GM06990 (cell line): ENCODE measurements at regions not wholly inside any gene's neighbourhood (a gene's known extent, or its start where the extent isn't known, plus 50 kb on each side); places are given as distances from the start of the nearest gene placed in this dataset.

Experiments
- DNase-seq: peaks from one replicate; pipeline ENCODE4 v3.0.0-alpha.2; 2011; ENCODE audit not compliant: insufficient read length; ENCODE audit errors: extremely low read depth
- H3K27me3 ChIP-seq: replicated peaks from 2 replicates; pipeline ENCODE4 v1.6.0; 2011; ENCODE audit warnings: low read length; ENCODE audit not compliant: control insufficient read depth, insufficient read depth
- H3K36me3 ChIP-seq: 2 replicates; pipeline ENCODE4 v1.5.1; 2011; ENCODE audit warnings: low read length; ENCODE audit not compliant: control insufficient read depth, insufficient read depth
- H3K4me3 ChIP-seq: replicated peaks from 2 replicates; pipeline ENCODE4 v1.5.1; 2011; ENCODE audit warnings: low read depth, mild to moderate bottlenecking, control low read depth, low read length
- CTCF ChIP-seq: IDR thresholded peaks from 2 replicates; pipeline ENCODE4 v1.5.1; 2011; ENCODE audit warnings: low read length, control low read depth, mild to moderate bottlenecking, inconsistent platforms; ENCODE audit not compliant: insufficient read depth, poor library complexity, severe bottlenecking

GRCh38 chr15:46636206-46636605 lies 1001.4 kb downstream of the SQOR start:
- H3K36me3 ChIP-seq, result no peaks in the 10 kb centered on the region
- H3K27me3 ChIP-seq, result no peaks in the 10 kb centered on the region
- no peak for DNase-seq
- TF ChIP-seq CTCF, result no peak
- no peak overlapping the region for H3K4me3 ChIP-seq

- H3K36me3 ChIP-seq, result no peaks in the 10 kb centered on the region
- TF ChIP-seq CTCF, result no peak
- H3K27me3 ChIP-seq, result no peaks in the 10 kb centered on the region
- no peak for DNase-seq
- H3K4me3 ChIP-seq, result no peak overlapping the region
Measured at GRCh38 chr15:46644501-46645481, 1010.0 kb downstream of the SQOR start.

- no peak overlapping the region for H3K4me3 ChIP-seq
- no peaks in the 10 kb centered on the region for H3K36me3 ChIP-seq
- no peaks in the 10 kb centered on the region for H3K27me3 ChIP-seq
- no peak for DNase-seq
- TF ChIP-seq CTCF, result no peak
Measured at GRCh38 chr15:46646490-46646889, 1011.7 kb downstream of the SQOR start.

- no peaks in the 10 kb centered on the region for H3K36me3 ChIP-seq
- no peaks in the 10 kb centered on the region for H3K27me3 ChIP-seq
- DNase-seq, result no peak
- no peak for TF ChIP-seq CTCF
- H3K4me3 ChIP-seq, result no peak overlapping the region
Measured at GRCh38 chr15:46647046-46647445, 1012.2 kb downstream of the SQOR start.

- no peaks in the 10 kb centered on the region for H3K36me3 ChIP-seq
- no peak overlapping the region for H3K4me3 ChIP-seq
- no peak for TF ChIP-seq CTCF
- no peaks in the 10 kb centered on the region for H3K27me3 ChIP-seq
- no peak for DNase-seq
Measured at GRCh38 chr15:46652266-46652665, 1017.4 kb downstream of the SQOR start.
